ENCODE measurements at regions not wholly inside any gene's neighbourhood (a gene's known extent, or its start where the extent isn't known, plus 50 kb on each side); places are given as distances from the start of the nearest gene placed in this dataset.

DNA sequence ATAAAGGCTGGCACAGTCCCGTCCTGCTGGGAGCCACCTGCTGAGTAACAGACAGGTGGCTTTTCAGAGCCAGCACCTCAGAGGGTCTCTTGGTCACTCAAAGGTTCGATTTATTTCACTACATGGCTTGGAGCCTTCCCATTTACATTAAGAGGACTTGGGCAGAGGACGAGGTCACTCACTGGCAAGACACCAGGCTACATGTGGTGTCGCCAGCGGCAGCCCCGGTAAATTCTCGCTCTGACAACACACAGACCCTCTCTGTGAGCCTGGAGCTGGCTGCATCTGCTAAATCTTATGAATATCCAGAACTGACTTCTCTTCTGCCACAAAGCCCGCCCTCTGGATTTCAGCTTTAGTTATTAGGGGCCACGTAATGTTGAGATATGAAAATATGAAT lies 254.7 kb downstream of the VAPA start:
- TF ChIP-seq, protein P1, sequence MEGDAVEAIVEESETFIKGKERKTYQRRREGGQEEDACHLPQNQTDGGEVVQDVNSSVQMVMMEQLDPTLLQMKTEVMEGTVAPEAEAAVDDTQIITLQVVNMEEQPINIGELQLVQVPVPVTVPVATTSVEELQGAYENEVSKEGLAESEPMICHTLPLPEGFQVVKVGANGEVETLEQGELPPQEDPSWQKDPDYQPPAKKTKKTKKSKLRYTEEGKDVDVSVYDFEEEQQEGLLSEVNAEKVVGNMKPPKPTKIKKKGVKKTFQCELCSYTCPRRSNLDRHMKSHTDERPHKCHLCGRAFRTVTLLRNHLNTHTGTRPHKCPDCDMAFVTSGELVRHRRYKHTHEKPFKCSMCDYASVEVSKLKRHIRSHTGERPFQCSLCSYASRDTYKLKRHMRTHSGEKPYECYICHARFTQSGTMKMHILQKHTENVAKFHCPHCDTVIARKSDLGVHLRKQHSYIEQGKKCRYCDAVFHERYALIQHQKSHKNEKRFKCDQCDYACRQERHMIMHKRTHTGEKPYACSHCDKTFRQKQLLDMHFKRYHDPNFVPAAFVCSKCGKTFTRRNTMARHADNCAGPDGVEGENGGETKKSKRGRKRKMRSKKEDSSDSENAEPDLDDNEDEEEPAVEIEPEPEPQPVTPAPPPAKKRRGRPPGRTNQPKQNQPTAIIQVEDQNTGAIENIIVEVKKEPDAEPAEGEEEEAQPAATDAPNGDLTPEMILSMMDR (IDR thresholded peaks at IDR 0.05): no peak
- TF ChIP-seq POLR2A (IDR thresholded peaks at IDR 0.05): no peak

Measured in prostate gland (tissue), 2 donors.